Astrocyte of the cerebellum (primary cell): ENCODE measurements at regions not wholly inside any gene's neighbourhood (a gene's known extent, or its start where the extent isn't known, plus 50 kb on each side); places are given as distances from the start of the nearest gene placed in this dataset.
A peak's percentile ranks its signal among the peaks of the same experiment; 100 is the strongest.

Source experiments
- DNase-seq: peaks from one replicate; pipeline ENCODE4 v3.0.0-alpha.2; 2011; ENCODE audit warnings: low read depth
- H3K4me3 ChIP-seq: 2 replicates; pipeline ENCODE4 v1.5.1; 2011; ENCODE audit warnings: mild to moderate bottlenecking, low read depth, low read length, moderate library complexity
- CTCF ChIP-seq: IDR thresholded peaks from 2 replicates; pipeline ENCODE4 v1.5.1; 2012; ENCODE audit warnings: low read length, low read depth, moderate library complexity, mild to moderate bottlenecking; ENCODE audit errors: missing control alignments
- in situ Hi-C: cut with HindIII; loops from 2 replicates; pipeline ENCODE4 v1.10.0; 2017; ENCODE audit warnings: low sequenced_read_pairs

GRCh38 chr2:12493031-12493513, 223.7 kb upstream of the TRIB2 start:
- no peak overlapping the region for H3K4me3 ChIP-seq
- peak; percentile 89 for DNase-seq
- in situ Hi-C loops, result no loop called here
- no peak for TF ChIP-seq CTCF

GRCh38 chr2:12495247-12495868, 221.4 kb upstream of the TRIB2 start:
- no peak for DNase-seq
- in situ Hi-C loops, result no loop called here
- TF ChIP-seq CTCF, result no peak
- H3K4me3 ChIP-seq, result no peak overlapping the region

- TF ChIP-seq CTCF, result peak; percentile 10
- in situ Hi-C loops, result no loop called here
- H3K4me3 ChIP-seq, result no peak overlapping the region
- no peak for DNase-seq
Measured at GRCh38 chr2:12498286-12498685, 218.4 kb upstream of the TRIB2 start.

- H3K4me3 ChIP-seq, result no peak overlapping the region
- in situ Hi-C loops, result no loop called here
- TF ChIP-seq CTCF, result no peak
- DNase-seq, result no peak
Measured at GRCh38 chr2:12498704-12499103, 218.0 kb upstream of the TRIB2 start.

- DNase-seq, result no peak
- in situ Hi-C loops, result no loop called here
- no peak for TF ChIP-seq CTCF
- H3K4me3 ChIP-seq, result no peak overlapping the region
Measured at GRCh38 chr2:12500899-12501298, 215.8 kb upstream of the TRIB2 start.

- no peak overlapping the region for H3K4me3 ChIP-seq
- no peak for DNase-seq
- in situ Hi-C loops, result no loop called here
- no peak for TF ChIP-seq CTCF
Measured at GRCh38 chr2:12501469-12502158, 215.1 kb upstream of the TRIB2 start.
